ENCODE measurements at regions not wholly inside any gene's neighbourhood (a gene's known extent, or its start where the extent isn't known, plus 50 kb on each side); places are given as distances from the start of the nearest gene placed in this dataset.

DNA sequence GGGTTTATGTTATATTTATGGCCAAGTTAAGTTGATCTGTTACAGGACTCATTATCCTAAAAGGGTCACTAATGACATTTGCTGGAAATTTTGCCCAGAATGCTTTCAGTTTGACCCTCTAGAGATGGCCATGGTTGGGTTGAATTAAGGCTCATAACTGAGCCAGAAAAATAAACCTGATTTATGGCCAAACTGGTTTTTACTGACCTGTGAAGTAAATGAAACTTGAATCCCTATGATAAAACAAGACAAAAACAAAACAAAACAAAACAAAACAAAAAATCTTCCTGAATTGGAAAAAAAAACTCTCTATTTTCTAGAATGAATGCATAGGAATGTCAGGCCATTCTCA lies 72.5 kb upstream of the CLDN14 start:
- in situ Hi-C loops (cut with HindIII; ENCODE audit: low sequenced_read_pairs): no loop called here
- TF ChIP-seq, protein P1, sequence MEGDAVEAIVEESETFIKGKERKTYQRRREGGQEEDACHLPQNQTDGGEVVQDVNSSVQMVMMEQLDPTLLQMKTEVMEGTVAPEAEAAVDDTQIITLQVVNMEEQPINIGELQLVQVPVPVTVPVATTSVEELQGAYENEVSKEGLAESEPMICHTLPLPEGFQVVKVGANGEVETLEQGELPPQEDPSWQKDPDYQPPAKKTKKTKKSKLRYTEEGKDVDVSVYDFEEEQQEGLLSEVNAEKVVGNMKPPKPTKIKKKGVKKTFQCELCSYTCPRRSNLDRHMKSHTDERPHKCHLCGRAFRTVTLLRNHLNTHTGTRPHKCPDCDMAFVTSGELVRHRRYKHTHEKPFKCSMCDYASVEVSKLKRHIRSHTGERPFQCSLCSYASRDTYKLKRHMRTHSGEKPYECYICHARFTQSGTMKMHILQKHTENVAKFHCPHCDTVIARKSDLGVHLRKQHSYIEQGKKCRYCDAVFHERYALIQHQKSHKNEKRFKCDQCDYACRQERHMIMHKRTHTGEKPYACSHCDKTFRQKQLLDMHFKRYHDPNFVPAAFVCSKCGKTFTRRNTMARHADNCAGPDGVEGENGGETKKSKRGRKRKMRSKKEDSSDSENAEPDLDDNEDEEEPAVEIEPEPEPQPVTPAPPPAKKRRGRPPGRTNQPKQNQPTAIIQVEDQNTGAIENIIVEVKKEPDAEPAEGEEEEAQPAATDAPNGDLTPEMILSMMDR (IDR thresholded peaks at IDR 0.05; ENCODE audit: low read depth, low read length, missing control alignments): no peak
- DNase-seq (ENCODE audit: low read depth): no peak
- H3K4me3 ChIP-seq (ENCODE audit: low read depth, low read length): no peak overlapping the region

DNA sequence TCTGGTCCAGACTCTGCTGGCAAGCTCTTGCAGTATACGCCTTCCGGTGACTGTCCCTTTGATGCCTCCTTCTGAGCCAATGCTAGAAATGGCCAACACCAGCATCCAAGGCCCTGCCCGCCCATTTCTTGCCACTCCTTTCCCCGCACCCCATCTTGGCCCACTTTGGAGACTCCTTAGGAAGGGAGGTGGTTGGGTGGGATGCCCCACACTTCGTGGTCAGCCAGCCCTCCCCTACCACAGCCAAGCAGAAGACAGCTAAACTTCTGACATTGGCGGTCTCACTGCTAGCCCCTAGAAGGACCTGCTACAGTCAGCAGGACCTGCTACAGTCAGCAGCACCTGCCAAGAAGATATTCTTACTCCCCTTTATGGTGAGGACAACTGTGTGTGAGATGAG lies 73.5 kb upstream of the CLDN14 start:
- in situ Hi-C loops (cut with HindIII; ENCODE audit: low sequenced_read_pairs): no loop called here
- H3K4me3 ChIP-seq (ENCODE audit: low read depth, low read length): no peak overlapping the region
- TF ChIP-seq, protein P1 (IDR thresholded peaks at IDR 0.05; ENCODE audit: low read depth, low read length, missing control alignments): no peak
- no peak for DNase-seq (ENCODE audit: low read depth)

DNA sequence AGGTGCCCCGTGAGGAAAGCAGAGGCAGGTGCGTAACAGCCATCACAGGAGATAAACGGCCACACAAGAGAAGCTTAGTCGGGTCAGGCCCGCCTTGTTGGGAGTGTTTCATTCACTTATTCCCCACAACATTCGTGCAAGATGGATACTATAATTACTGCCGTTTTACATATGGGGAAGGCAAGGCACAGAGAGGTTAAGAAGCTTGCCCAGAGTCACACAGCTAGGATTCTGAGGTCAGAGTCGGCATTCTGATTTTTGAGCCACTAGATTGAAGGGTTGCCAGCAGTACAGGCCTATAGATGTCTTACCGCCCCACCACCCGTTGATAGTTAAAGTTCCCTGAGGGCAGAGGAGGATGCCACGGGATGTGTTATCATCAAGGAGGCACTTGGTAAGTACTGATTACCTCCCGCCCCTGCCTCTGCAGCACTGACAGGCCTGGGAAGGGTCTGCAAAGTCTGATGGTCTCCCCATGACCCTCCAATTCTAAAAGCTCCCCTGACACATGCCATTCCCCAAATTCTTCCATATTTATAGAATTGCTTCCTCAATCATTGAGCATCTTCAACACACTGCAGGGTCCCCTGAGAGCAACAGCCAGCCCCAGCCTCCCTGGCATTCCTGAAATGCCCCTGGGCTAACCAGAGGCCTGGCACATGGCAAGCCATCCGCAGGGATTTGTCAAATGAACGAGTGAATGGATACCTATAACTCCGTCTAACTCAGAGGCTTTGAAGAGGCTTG lies 74.7 kb upstream of the CLDN14 start:
- in situ Hi-C loops (cut with HindIII; ENCODE audit: low sequenced_read_pairs): no loop called here
- TF ChIP-seq, protein P1 (IDR thresholded peaks at IDR 0.05; ENCODE audit: low read depth, low read length, missing control alignments): no peak
- H3K4me3 ChIP-seq (ENCODE audit: low read depth, low read length): no peak overlapping the region
- no peak for DNase-seq (ENCODE audit: low read depth)

- no peak for DNase-seq (ENCODE audit: low read depth)
- TF ChIP-seq, protein P1 (IDR thresholded peaks at IDR 0.05; ENCODE audit: low read depth, low read length, missing control alignments): no peak
- in situ Hi-C loops (cut with HindIII; ENCODE audit: low sequenced_read_pairs): no loop called here
Measured at GRCh38 chr21:36555199-36555800, 75.4 kb upstream of the CLDN14 start.

GRCh38 chr21:36557316-36557715 lies 77.4 kb upstream of the CLDN14 start:
- H3K4me3 ChIP-seq (ENCODE audit: low read depth, low read length): no peak overlapping the region
- in situ Hi-C loops (cut with HindIII; ENCODE audit: low sequenced_read_pairs): no loop called here
- TF ChIP-seq, protein P1 (IDR thresholded peaks at IDR 0.05; ENCODE audit: low read depth, low read length, missing control alignments): no peak
- no peak for DNase-seq (ENCODE audit: low read depth)

More at GRCh38 chr21:36555199-36555800, 75.4 kb upstream of the CLDN14 start:
- H3K4me3 ChIP-seq (ENCODE audit: low read depth, low read length): no peak overlapping the region

GRCh38 chr21:36560933-36561575 lies 81.1 kb upstream of the CLDN14 start:
- H3K4me3 ChIP-seq (ENCODE audit: low read depth, low read length): no peak overlapping the region
- TF ChIP-seq, protein P1 (IDR thresholded peaks at IDR 0.05; ENCODE audit: low read depth, low read length, missing control alignments): no peak
- DNase-seq (ENCODE audit: low read depth): no peak
- in situ Hi-C loops (cut with HindIII; ENCODE audit: low sequenced_read_pairs): no loop called here
